ENCODE measurements at regions not wholly inside any gene's neighbourhood (a gene's known extent, or its start where the extent isn't known, plus 50 kb on each side); places are given as distances from the start of the nearest gene placed in this dataset.

DNA sequence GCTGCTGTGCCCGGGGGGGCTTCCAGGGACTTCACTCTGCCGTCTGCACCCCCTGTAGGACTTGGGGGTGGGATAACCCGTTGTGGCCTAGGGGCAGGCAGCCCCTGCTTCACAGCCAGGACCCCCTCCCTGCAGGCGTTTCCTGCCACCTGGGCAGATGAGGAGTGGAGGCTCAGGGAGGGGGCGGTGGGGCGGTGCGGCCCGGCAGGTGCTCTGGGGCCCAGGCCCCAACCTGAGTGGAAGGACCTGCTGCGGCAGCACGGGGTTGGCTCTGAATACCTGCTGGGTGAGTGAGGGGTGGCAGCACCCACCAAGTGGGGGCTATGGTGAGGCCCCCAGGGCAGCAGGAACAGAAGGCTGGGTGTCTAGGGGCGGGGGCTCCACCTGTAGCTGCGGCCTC lies 78.6 kb upstream of the TTC34 start:
- TF ChIP-seq, protein P1, sequence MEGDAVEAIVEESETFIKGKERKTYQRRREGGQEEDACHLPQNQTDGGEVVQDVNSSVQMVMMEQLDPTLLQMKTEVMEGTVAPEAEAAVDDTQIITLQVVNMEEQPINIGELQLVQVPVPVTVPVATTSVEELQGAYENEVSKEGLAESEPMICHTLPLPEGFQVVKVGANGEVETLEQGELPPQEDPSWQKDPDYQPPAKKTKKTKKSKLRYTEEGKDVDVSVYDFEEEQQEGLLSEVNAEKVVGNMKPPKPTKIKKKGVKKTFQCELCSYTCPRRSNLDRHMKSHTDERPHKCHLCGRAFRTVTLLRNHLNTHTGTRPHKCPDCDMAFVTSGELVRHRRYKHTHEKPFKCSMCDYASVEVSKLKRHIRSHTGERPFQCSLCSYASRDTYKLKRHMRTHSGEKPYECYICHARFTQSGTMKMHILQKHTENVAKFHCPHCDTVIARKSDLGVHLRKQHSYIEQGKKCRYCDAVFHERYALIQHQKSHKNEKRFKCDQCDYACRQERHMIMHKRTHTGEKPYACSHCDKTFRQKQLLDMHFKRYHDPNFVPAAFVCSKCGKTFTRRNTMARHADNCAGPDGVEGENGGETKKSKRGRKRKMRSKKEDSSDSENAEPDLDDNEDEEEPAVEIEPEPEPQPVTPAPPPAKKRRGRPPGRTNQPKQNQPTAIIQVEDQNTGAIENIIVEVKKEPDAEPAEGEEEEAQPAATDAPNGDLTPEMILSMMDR (IDR thresholded peaks at IDR 0.05): no peak
- TF ChIP-seq POLR2A (IDR thresholded peaks at IDR 0.05): no peak

Measured in body of pancreas (tissue), 4 donors.